ENCODE measurements at regions not wholly inside any gene's neighbourhood (a gene's known extent, or its start where the extent isn't known, plus 50 kb on each side); places are given as distances from the start of the nearest gene placed in this dataset.

GRCh38 chr2:3958465-3958864 is 255.1 kb downstream of the DCDC2C start:
- no peak for DNase-seq (ENCODE audit: extremely low spot score, unreplicated experiment)
- Mint-ChIP-seq H3K27ac (ENCODE audit: unreplicated experiment) (no peak overlapping the region), H3K27me3 (ENCODE audit: unreplicated experiment) (no peaks in the 10 kb centered on the region), H3K36me3 (ENCODE audit: unreplicated experiment) (no peaks in the 10 kb centered on the region), H3K4me3 (ENCODE audit: unreplicated experiment) (no peak overlapping the region), H3K4me1 (ENCODE audit: unreplicated experiment) (peaks cover 22% of the 10 kb centered on the region), H3K9me3 (ENCODE audit: unreplicated experiment) (no peaks in the 10 kb centered on the region)
- TF ChIP-seq, protein P1, sequence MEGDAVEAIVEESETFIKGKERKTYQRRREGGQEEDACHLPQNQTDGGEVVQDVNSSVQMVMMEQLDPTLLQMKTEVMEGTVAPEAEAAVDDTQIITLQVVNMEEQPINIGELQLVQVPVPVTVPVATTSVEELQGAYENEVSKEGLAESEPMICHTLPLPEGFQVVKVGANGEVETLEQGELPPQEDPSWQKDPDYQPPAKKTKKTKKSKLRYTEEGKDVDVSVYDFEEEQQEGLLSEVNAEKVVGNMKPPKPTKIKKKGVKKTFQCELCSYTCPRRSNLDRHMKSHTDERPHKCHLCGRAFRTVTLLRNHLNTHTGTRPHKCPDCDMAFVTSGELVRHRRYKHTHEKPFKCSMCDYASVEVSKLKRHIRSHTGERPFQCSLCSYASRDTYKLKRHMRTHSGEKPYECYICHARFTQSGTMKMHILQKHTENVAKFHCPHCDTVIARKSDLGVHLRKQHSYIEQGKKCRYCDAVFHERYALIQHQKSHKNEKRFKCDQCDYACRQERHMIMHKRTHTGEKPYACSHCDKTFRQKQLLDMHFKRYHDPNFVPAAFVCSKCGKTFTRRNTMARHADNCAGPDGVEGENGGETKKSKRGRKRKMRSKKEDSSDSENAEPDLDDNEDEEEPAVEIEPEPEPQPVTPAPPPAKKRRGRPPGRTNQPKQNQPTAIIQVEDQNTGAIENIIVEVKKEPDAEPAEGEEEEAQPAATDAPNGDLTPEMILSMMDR (IDR thresholded peaks at IDR 0.05), result no peak

DNA sequence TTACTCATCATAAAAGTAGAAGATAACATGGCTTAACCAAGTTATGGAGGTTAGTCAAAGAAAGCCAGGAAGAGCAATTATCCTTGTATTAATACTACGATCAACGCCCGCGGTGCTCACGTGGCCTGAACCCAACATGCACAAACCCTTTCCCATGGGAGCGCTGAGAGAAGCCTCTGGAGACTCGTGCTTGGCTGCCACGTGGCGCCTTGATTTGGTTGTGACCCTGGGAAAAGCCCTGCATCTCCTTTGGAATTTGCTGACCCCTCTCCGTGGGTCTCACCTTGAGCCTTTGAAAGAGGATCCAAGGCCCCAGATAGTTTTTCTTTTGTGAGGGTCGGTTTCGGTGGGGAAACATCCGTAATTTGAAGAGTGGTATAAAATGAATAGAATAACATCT is 255.6 kb downstream of the DCDC2C start:
- no peaks in the 10 kb centered on the region for H3K27me3 Mint-ChIP-seq (ENCODE audit: unreplicated experiment)
- H3K27ac Mint-ChIP-seq (ENCODE audit: unreplicated experiment), result no peak overlapping the region
- DNase-seq (ENCODE audit: extremely low spot score, unreplicated experiment), result no peak
- no peaks in the 10 kb centered on the region for H3K36me3 Mint-ChIP-seq (ENCODE audit: unreplicated experiment)
- TF ChIP-seq, protein P1 (IDR thresholded peaks at IDR 0.05), result no peak
- H3K4me3 Mint-ChIP-seq (ENCODE audit: unreplicated experiment), result no peak overlapping the region
- H3K4me1 Mint-ChIP-seq (ENCODE audit: unreplicated experiment), result peaks cover 22% of the 10 kb centered on the region
- no peaks in the 10 kb centered on the region for H3K9me3 Mint-ChIP-seq (ENCODE audit: unreplicated experiment)

- TF ChIP-seq, protein P1 (IDR thresholded peaks at IDR 0.05), result peak; percentile 81
- H3K36me3 Mint-ChIP-seq (ENCODE audit: unreplicated experiment), result no peaks in the 10 kb centered on the region
- H3K9me3 Mint-ChIP-seq (ENCODE audit: unreplicated experiment), result no peaks in the 10 kb centered on the region
- H3K27me3 Mint-ChIP-seq (ENCODE audit: unreplicated experiment), result no peaks in the 10 kb centered on the region
- no peak for DNase-seq (ENCODE audit: extremely low spot score, unreplicated experiment)
- peaks cover 22% of the 10 kb centered on the region for H3K4me1 Mint-ChIP-seq (ENCODE audit: unreplicated experiment)
- no peak overlapping the region for H3K27ac Mint-ChIP-seq (ENCODE audit: unreplicated experiment)
- no peak overlapping the region for H3K4me3 Mint-ChIP-seq (ENCODE audit: unreplicated experiment)
Measured at GRCh38 chr2:3959372-3959771, 256.0 kb downstream of the DCDC2C start.

GRCh38 chr2:3960106-3960505 is 256.7 kb downstream of the DCDC2C start:
- peak overlapping the region; percentile 78 for H3K27ac Mint-ChIP-seq (ENCODE audit: unreplicated experiment)
- H3K9me3 Mint-ChIP-seq (ENCODE audit: unreplicated experiment), result no peaks in the 10 kb centered on the region
- TF ChIP-seq, protein P1 (IDR thresholded peaks at IDR 0.05), result no peak
- no peaks in the 10 kb centered on the region for H3K36me3 Mint-ChIP-seq (ENCODE audit: unreplicated experiment)
- H3K4me3 Mint-ChIP-seq (ENCODE audit: unreplicated experiment), result no peak overlapping the region
- H3K27me3 Mint-ChIP-seq (ENCODE audit: unreplicated experiment), result no peaks in the 10 kb centered on the region
- DNase-seq (ENCODE audit: extremely low spot score, unreplicated experiment), result no peak
- H3K4me1 Mint-ChIP-seq (ENCODE audit: unreplicated experiment), result peaks cover 22% of the 10 kb centered on the region

GRCh38 chr2:3962719-3963118 is 259.3 kb downstream of the DCDC2C start:
- TF ChIP-seq, protein P1 (IDR thresholded peaks at IDR 0.05), result no peak

More at GRCh38 chr2:3962719-3963118, 259.3 kb downstream of the DCDC2C start:
- Mint-ChIP-seq H3K27me3 (ENCODE audit: unreplicated experiment) (no peaks in the 10 kb centered on the region), H3K36me3 (ENCODE audit: unreplicated experiment) (no peaks in the 10 kb centered on the region), H3K9me3 (ENCODE audit: unreplicated experiment) (no peaks in the 10 kb centered on the region), H3K4me1 (ENCODE audit: unreplicated experiment) (peaks cover 22% of the 10 kb centered on the region), H3K4me3 (ENCODE audit: unreplicated experiment) (no peak overlapping the region), H3K27ac (ENCODE audit: unreplicated experiment) (no peak overlapping the region)
- no peak for DNase-seq (ENCODE audit: extremely low spot score, unreplicated experiment)

Data from osteocyte (in vitro differentiated cells).